HG02588 (cell line): ENCODE measurements at regions not wholly inside any gene's neighbourhood (a gene's known extent, or its start where the extent isn't known, plus 50 kb on each side); places are given as distances from the start of the nearest gene placed in this dataset.

ENCODE experiments used
- ATAC-seq: cut with Tn5 transposase; IDR thresholded peaks from one replicate; pipeline ENCODE4 v1.9.1; 2021; ENCODE audit warnings: mild to moderate bottlenecking, moderate library complexity; ENCODE audit not compliant: unreplicated experiment

- ATAC-seq: no peak
Observed at GRCh38 chr18:70380915-70381896, 92.4 kb downstream of the SOCS6 start.
